ENCODE measurements at regions not wholly inside any gene's neighbourhood (a gene's known extent, or its start where the extent isn't known, plus 50 kb on each side); places are given as distances from the start of the nearest gene placed in this dataset.

GRCh38 chr10:44310762-44311562, 73.9 kb downstream of the CXCL12 start (continued):
- no peak for TF ChIP-seq POLR2AphosphoS5 (IDR thresholded peaks at IDR 0.05; ENCODE audit: low read depth, low read length)

DNA sequence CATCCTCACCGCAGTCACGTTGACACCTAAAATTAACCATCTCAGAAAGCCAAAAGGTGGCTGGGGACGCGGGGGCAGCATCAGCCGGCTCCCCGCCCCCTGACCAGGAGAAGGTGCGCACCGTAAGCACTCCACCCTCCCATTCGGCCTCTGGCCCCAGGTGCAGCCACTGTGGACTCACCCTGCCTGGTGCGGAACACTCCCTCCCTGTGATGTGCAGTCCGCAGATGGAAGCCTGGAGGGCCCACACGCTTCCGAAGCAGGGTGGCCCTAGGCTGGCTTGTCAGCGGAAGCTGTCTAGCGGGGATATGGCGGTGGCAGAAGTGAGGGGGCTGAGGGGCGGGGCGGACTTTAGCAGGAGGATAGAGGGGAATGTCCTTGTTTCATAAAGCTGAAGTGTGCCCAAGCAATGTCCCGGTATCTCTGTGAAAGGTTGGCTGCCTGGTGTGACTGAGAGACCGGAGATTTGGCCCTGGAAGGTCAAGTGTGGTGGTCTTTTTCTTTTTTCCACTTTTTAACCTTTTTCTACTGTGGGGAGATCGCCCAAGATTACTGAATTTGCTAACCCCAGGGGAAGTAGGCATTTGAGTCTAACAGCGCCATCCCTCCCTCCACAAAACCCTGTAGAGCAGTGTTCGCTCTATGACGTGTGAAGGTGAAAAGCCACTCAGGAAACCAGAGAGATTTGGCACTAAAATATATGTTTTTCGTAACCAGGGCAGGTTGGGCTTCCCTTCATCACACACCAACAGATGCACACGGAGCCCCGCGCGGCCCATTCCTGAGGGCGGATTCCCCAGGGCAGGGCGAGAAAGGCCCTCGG, 74.7 kb downstream of the CXCL12 start:
- intact Hi-C loops (cut with micrococcal nuclease): loop anchor here (10.0 kb wide), 1 partner anchor 555 kb away; no protein-coding TSS in a partner anchor
- Histone ChIP-seq H3K27me3 (ENCODE audit: insufficient read depth, low read length) (no peaks in the 10 kb centered on the region), H4K20me1 (ENCODE audit: insufficient read depth) (no peaks in the 10 kb centered on the region), H3K4me2 (ENCODE audit: low read length) (peak overlapping the region; percentile 47; the same call in 1 of the 2 replicates), H3K9ac (ENCODE audit: low read length) (no peak overlapping the region), H2AFZ (ENCODE audit: low read depth, low read length, poor library complexity, severe bottlenecking) (no peak overlapping the region), H3K4me3 (replicated peaks in 1 of 2; ENCODE audit: low read depth in 1 of 2, low read length in 2 of 2) (no peak overlapping the region), H3K27ac (ENCODE audit: low read depth, low read length) (no peak overlapping the region), H3K9me2 (ENCODE audit: insufficient read depth) (no peaks in the 10 kb centered on the region), H3K9me3 (ENCODE audit: control insufficient read depth in 1 of 2, insufficient read depth in 1 of 2, low read depth in 1 of 2, low read length in 2 of 2) (no peaks in the 10 kb centered on the region), H3K36me3 (ENCODE audit: control insufficient read depth in 1 of 2, insufficient read depth in 2 of 2, low read length in 2 of 2) (no peaks in the 10 kb centered on the region), H3K4me1 (ENCODE audit: control insufficient read depth in 1 of 2, insufficient read depth in 2 of 2, low read length in 2 of 2) (peaks cover 0 to 8% of the 10 kb centered on the region in 2 experiments; a peak in 2 of 4 replicates), H3K79me2 (ENCODE audit: insufficient read depth, low read length) (no peaks in the 10 kb centered on the region)
- no peak for TF ChIP-seq EZH2phosphoT487 (IDR thresholded peaks at IDR 0.05; ENCODE audit: borderline replicate concordance)
- TF ChIP-seq ATF3 (IDR thresholded peaks at IDR 0.05): no peak
- ATAC-seq (no peak), DNase-seq (ENCODE audit: low read depth, low spot score) (no peak)
- ChIA-PET POLR2A (no interaction called here), CTCF (no interaction called here), RAD21 (ENCODE audit: low non-redundant PET in 1 of 2, low total read pairs in 2 of 2, uncharacterized antibody in 2 of 2, unreplicated experiment in 2 of 2) (no interaction called here)
- BruUV-seq (replicated peaks): no TSS peak

GRCh38 chr10:44309361-44309760, 75.5 kb downstream of the CXCL12 start:
- no peak overlapping the region for H3K4me2 ChIP-seq (ENCODE audit: low read length)
- ATAC-seq (no peak), DNase-seq (ENCODE audit: low read depth, low spot score) (no peak)
- peaks cover 0 to 8% of the 10 kb centered on the region in 2 experiments; a peak in 2 of 4 replicates for H3K4me1 ChIP-seq (ENCODE audit: control insufficient read depth in 1 of 2, insufficient read depth in 2 of 2, low read length in 2 of 2)
- ChIA-PET RAD21 (ENCODE audit: low non-redundant PET in 1 of 2, low total read pairs in 2 of 2, uncharacterized antibody in 2 of 2, unreplicated experiment in 2 of 2) (no interaction called here), POLR2A (no interaction called here), CTCF (no interaction called here)
- no peak for TF ChIP-seq CEBPB (IDR thresholded peaks at IDR 0.05; ENCODE audit: low read depth)
- H4K20me1 ChIP-seq (ENCODE audit: insufficient read depth): no peaks in the 10 kb centered on the region
- no peaks in the 10 kb centered on the region for H3K36me3 ChIP-seq (ENCODE audit: control insufficient read depth in 1 of 2, insufficient read depth in 2 of 2, low read length in 2 of 2)
- H3K4me3 ChIP-seq (replicated peaks in 1 of 2; ENCODE audit: low read depth in 1 of 2, low read length in 2 of 2): no peak overlapping the region
- no peaks in the 10 kb centered on the region for H3K9me2 ChIP-seq (ENCODE audit: insufficient read depth)
- no peaks in the 10 kb centered on the region for H3K9me3 ChIP-seq (ENCODE audit: control insufficient read depth in 1 of 2, insufficient read depth in 1 of 2, low read depth in 1 of 2, low read length in 2 of 2)
- H3K27ac ChIP-seq (ENCODE audit: low read depth, low read length): no peak overlapping the region
- H3K9ac ChIP-seq (ENCODE audit: low read length): no peak overlapping the region
- no peaks in the 10 kb centered on the region for H3K79me2 ChIP-seq (ENCODE audit: insufficient read depth, low read length)
- no peak overlapping the region for H2AFZ ChIP-seq (ENCODE audit: low read depth, low read length, poor library complexity, severe bottlenecking)
- H3K27me3 ChIP-seq (ENCODE audit: insufficient read depth, low read length): no peaks in the 10 kb centered on the region
- no TSS peak for BruUV-seq (replicated peaks)
- intact Hi-C loops (cut with micrococcal nuclease): no loop called here

Data from HCT116 (cell line).